ENCODE measurements at regions not wholly inside any gene's neighbourhood (a gene's known extent, or its start where the extent isn't known, plus 50 kb on each side); places are given as distances from the start of the nearest gene placed in this dataset.

DNA sequence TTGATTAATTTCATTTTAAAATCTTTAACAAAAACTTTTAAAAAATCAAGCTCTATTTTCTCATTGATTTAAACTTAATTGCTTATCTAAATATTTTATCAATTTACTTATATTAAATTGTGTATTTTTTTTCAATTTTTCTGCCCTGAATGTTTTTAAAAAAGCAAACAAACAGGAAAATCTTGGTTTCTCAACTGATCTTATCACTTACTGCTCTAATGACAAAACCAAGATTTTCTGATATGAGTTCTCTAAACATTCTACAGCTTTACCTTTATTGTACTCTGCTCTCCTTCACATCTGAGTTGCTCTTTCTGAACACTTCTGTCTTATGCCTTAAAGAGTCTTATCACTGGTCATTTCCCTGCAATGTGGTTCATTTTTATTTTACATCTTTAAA lies 587.8 kb upstream of the BCHE start:
- Histone ChIP-seq H3K4me1 (replicated peaks in 1 of 2; ENCODE audit: control insufficient read depth in 2 of 2, insufficient read depth in 2 of 2, low read length in 2 of 2) (no peaks in the 10 kb centered on the region), H3K4me3 (no peak overlapping the region), H3K9me3 (replicated peaks; ENCODE audit: control insufficient read depth, insufficient read depth, low read depth, low read length) (0 out of 2 replicates have a peak, but pooled peaks cover 1% of the 10 kb centered on the region), H3K27ac (ENCODE audit: extremely low read depth, low read depth, low read length) (no peak overlapping the region), H3K9ac (ENCODE audit: insufficient read depth in 1 of 2, low read depth in 2 of 2, low read length in 2 of 2) (no peak overlapping the region), H3K4me2 (ENCODE audit: insufficient read depth, low read length) (no peak overlapping the region), H4K20me1 (replicated peaks; ENCODE audit: control insufficient read depth, insufficient read depth, low read length) (no peaks in the 10 kb centered on the region), H2AFZ (ENCODE audit: low read depth, low read length) (no peak overlapping the region), H3K36me3 (ENCODE audit: control insufficient read depth, insufficient read depth, low read length) (no peaks in the 10 kb centered on the region), H3K79me2 (ENCODE audit: control insufficient read depth, insufficient read depth, low read length) (no peaks in the 10 kb centered on the region), H3K9me1 (ENCODE audit: control insufficient read depth, insufficient read depth, low read length) (no peaks in the 10 kb centered on the region), H3K27me3 (ENCODE audit: control insufficient read depth in 2 of 2, insufficient read depth in 2 of 2, low read length in 2 of 2) (no peaks in the 10 kb centered on the region)
- ChIA-PET POLR2A (no interaction called here), CTCF (ENCODE audit: low intra/inter-chr PET ratio) (no interaction called here)
- no TSS peak for BruUV-seq (replicated peaks)
- intact Hi-C loops (cut with micrococcal nuclease) (no loop called here), in situ Hi-C loops (cut with MboI) (no loop called here)
- no peak for FAIRE-seq
- ATAC-seq: no peak
- TF ChIP-seq, protein P1, sequence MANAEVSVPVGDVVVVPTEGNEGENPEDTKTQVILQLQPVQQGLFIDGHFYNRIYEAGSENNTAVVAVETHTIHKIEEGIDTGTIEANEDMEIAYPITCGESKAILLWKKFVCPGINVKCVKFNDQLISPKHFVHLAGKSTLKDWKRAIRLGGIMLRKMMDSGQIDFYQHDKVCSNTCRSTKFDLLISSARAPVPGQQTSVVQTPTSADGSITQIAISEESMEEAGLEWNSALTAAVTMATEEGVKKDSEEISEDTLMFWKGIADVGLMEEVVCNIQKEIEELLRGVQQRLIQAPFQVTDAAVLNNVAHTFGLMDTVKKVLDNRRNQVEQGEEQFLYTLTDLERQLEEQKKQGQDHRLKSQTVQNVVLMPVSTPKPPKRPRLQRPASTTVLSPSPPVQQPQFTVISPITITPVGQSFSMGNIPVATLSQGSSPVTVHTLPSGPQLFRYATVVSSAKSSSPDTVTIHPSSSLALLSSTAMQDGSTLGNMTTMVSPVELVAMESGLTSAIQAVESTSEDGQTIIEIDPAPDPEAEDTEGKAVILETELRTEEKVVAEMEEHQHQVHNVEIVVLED (CRISPR knock-in tag; IDR thresholded peaks at IDR 0.05): no peak
- TF ChIP-seq ZFP1 (CRISPR knock-in tag; IDR thresholded peaks at IDR 0.05) (no peak), ARNT (IDR thresholded peaks at IDR 0.05) (no peak), SREBF2 (CRISPR knock-in tag; IDR thresholded peaks at IDR 0.05) (no peak), ZNF23 (CRISPR knock-in tag; IDR thresholded peaks at IDR 0.05) (no peak), SNIP1 (IDR thresholded peaks at IDR 0.05; ENCODE audit: low read depth) (no peak), ZNF316 (IDR thresholded peaks at IDR 0.05) (no peak), PHB2 (IDR thresholded peaks at IDR 0.05; ENCODE audit: low read depth) (no peak), GABPB2 (CRISPR knock-in tag; conservative IDR thresholded peaks at IDR 0.05) (no peak)
- TF ChIP-seq, protein P2, sequence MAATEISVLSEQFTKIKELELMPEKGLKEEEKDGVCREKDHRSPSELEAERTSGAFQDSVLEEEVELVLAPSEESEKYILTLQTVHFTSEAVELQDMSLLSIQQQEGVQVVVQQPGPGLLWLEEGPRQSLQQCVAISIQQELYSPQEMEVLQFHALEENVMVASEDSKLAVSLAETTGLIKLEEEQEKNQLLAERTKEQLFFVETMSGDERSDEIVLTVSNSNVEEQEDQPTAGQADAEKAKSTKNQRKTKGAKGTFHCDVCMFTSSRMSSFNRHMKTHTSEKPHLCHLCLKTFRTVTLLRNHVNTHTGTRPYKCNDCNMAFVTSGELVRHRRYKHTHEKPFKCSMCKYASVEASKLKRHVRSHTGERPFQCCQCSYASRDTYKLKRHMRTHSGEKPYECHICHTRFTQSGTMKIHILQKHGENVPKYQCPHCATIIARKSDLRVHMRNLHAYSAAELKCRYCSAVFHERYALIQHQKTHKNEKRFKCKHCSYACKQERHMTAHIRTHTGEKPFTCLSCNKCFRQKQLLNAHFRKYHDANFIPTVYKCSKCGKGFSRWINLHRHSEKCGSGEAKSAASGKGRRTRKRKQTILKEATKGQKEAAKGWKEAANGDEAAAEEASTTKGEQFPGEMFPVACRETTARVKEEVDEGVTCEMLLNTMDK (IDR thresholded peaks at IDR 0.05; ENCODE audit: borderline replicate concordance, insufficient read depth, low read depth, low read length, poor library complexity, severe bottlenecking): no peak
- TF ChIP-seq, protein P3, sequence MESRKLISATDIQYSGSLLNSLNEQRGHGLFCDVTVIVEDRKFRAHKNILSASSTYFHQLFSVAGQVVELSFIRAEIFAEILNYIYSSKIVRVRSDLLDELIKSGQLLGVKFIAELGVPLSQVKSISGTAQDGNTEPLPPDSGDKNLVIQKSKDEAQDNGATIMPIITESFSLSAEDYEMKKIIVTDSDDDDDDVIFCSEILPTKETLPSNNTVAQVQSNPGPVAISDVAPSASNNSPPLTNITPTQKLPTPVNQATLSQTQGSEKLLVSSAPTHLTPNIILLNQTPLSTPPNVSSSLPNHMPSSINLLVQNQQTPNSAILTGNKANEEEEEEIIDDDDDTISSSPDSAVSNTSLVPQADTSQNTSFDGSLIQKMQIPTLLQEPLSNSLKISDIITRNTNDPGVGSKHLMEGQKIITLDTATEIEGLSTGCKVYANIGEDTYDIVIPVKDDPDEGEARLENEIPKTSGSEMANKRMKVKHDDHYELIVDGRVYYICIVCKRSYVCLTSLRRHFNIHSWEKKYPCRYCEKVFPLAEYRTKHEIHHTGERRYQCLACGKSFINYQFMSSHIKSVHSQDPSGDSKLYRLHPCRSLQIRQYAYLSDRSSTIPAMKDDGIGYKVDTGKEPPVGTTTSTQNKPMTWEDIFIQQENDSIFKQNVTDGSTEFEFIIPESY (CRISPR knock-in tag; IDR thresholded peaks at IDR 0.05): no peak
- TF ChIP-seq, protein P4, sequence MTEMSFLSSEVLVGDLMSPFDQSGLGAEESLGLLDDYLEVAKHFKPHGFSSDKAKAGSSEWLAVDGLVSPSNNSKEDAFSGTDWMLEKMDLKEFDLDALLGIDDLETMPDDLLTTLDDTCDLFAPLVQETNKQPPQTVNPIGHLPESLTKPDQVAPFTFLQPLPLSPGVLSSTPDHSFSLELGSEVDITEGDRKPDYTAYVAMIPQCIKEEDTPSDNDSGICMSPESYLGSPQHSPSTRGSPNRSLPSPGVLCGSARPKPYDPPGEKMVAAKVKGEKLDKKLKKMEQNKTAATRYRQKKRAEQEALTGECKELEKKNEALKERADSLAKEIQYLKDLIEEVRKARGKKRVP (CRISPR knock-in tag; IDR thresholded peaks at IDR 0.05): no peak
- no peak for DNase-seq (ENCODE audit: extremely low read depth in 1 of 4, low spot score in 3 of 4)

Data from K562 (cell line).